ELR (cell line): ENCODE measurements at regions not wholly inside any gene's neighbourhood (a gene's known extent, or its start where the extent isn't known, plus 50 kb on each side); places are given as distances from the start of the nearest gene placed in this dataset.

ENCODE experiments used
- DNase-seq: peaks from one replicate; pipeline ENCODE4 v3.0.0-alpha.2; 2015; ENCODE audit warnings: low read depth

GRCh38 chr16:10314811-10315210 lies 71.0 kb upstream of the ATF7IP2 start:
- peak; percentile 10 for DNase-seq

- DNase-seq, result no peak
Observed at GRCh38 chr16:10317425-10318001, 68.3 kb upstream of the ATF7IP2 start.

DNA sequence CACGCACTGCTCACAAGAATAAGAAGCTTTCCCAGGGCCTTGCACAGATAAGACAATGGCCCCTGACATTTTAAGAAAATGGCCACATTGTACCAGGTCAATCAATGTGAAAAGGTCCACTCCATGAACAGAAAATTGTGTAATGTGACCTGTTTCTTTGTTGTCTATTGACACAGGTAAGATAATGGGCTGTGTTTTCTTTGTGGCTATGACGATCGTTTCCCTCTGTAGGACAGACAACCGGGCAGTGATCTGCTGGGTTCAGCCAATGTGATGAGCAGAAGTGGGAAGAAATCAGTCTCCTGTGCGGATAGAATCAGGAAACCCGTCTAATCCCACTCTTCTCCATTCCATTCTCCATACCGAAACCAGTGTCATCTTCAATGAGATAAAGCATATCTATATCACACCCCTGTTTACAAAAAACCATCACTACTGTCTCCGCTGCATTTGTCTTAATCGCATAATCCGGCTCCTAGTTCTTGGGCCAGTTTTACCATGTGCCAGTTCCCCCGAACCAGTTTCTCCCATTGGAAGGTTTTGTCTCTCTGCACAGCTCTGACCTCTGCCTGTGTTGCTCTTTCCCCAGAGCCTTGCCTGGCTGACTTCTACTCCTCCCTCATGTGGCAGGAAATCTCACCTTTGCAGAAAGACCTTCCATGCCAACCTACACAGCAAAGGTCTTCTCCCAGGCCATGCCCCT lies 66.9 kb upstream of the ATF7IP2 start:
- DNase-seq, result no peak

DNA sequence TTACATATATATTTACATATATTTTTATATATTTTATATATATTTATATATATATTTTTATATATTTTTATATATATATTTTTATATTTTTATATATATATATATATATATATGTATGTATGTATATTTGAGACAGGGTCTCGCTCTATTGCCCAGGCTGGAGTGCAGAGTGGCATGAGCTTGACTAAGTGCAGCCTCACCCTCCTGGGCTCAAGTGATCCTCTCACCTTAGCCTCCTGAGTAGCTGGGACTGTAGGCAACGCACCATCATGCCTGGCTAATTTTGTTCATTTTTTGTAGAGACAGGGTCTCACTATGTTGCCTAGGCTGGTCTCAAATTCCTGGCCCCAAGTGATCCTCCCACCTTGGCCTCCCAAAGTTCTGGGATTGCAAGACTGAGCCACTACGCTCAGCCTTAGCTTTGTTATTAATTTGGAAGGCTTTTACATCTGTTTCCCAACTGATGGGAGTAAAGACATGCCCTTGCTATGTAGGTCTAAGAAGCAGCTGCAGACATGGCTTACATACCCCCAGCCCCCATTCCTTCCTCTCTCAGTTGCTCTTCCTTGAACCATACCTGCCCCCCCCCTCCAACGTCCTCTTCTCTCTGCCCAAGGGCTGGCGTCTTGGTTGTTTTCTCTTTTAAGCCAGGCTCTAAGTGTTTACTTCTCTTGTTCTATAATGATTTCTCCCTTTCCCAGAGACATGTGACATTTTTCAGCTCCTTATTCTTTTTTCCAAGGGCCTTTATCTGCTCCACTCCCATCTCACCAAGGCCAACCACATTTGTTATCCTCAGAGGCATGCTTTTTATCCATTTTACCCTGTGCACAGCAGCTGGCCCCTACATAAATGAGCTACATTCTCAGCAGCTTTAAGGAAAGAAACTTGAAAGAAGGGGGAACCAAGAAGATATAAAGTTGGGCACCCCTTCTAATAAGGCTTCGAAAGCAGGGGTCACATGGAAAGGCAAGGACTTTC lies 64.2 kb upstream of the ATF7IP2 start:
- DNase-seq, result no peak

- no peak for DNase-seq
Observed at GRCh38 chr16:10322723-10323527, 62.9 kb upstream of the ATF7IP2 start.

GRCh38 chr16:10323528-10323869 lies 62.4 kb upstream of the ATF7IP2 start:
- DNase-seq, result no peak

DNA sequence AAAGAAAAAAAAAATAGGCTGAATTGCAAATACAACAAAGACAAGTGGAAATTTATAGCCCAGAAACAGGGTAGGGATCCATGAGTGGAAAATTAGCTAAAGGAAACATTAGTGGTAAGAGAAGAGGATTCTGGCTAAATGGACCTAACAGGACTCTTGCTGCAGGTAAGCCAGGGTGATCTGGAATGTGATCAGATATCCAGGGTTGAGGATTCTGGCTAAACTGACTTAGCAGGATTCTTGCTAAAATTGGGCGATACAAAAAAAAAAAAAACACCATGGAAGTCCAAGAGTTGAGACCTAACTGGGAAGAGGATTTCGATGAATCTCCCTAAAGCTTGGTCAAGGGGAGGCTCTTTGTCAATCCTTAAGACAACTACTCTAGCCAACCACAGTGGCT lies 61.7 kb upstream of the ATF7IP2 start:
- no peak for DNase-seq

DNA sequence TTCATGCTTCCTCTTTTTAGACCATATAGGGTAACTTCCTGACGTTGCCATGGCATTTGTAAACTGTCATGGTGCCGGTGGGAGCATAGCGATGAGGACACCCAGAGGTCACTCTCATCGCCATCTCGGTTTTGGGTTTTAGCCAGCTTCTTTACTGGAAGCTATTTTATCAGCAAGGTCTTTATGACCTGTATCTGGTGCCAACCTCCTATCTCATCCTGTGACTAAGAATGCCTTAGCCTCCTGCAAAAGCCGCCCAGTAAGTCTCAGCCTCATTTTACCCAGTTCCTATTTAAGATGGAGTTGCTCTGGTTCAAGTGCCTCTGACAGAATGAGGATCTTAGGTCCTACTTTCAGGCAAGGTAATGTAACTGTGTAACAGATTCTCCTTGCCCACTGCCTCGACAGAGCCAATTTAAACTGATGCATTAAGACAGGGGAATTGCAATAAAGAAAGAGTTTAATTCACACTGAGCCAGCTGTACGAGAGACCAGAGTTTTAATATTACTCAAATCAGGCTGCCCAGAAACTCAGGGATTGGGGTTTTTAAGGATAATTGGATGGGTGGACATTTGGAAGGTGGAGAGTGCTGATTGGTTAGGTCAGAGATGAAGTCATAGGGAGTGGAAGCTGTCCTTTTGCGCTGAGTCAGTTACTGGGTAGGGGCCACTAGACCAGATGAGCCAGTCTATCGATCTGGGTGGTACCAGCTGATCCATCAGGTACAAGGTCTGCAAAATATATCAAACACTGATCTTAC lies 59.9 kb upstream of the ATF7IP2 start:
- DNase-seq, result no peak

DNA sequence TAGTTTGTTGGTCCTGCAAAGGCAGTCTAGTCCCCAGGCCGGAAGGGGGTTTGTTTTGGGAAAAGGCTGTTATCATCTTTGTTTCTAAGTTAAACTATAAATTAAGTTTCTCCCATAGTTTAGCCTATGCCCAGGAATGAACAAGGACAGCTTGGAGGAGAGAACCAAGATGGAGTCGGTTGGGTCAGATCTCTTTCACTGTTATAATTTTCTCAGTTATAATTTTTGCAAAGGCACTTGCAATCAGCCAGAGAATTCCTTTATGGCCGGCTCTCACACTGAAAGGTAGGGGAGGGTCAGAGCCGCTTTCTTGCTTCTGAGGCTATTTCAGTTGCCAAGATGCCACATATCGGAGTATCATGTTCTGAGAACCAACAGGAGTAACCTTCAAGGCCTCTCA lies 59.2 kb upstream of the ATF7IP2 start:
- no peak for DNase-seq

- peak; percentile 51 for DNase-seq
Observed at GRCh38 chr16:10328291-10328690, 57.6 kb upstream of the ATF7IP2 start.

- DNase-seq, result no peak
Observed at GRCh38 chr16:10332241-10332640, 53.6 kb upstream of the ATF7IP2 start.

GRCh38 chr16:10332775-10333174 lies 53.1 kb upstream of the ATF7IP2 start:
- DNase-seq, result no peak

DNA sequence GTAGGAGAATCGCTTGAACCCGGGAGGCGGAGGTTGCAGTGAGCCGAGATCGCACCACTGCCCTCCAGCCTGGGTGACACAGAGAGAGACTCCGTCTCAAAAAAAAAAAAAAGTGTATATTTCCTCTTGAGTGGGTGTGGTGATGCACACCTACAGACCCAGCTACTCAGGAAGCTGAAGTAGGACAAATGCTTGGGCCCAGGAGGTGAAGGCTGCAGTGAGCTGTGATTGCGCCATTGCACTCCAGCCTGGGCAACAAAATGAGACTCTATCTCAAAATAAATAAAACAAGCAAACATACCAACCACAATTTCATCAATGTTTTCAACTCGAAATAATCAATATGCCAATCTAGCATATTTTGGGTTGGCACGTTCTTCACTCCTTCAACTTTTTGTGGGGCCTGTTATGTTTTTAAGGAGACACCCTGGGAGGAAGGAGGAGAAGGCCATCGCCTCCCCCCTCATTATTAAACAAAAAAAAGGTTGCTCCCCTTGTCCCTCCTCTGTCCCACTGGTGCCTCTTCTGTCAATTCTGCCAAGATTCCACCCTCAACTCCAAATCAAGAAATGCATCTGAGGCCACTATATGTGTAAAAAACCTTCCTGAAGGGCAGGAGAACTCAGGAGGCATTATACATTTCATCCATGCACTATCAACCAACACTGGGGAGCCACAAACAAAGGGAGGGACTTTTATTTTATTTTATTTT lies 52.4 kb upstream of the ATF7IP2 start:
- no peak for DNase-seq

DNA sequence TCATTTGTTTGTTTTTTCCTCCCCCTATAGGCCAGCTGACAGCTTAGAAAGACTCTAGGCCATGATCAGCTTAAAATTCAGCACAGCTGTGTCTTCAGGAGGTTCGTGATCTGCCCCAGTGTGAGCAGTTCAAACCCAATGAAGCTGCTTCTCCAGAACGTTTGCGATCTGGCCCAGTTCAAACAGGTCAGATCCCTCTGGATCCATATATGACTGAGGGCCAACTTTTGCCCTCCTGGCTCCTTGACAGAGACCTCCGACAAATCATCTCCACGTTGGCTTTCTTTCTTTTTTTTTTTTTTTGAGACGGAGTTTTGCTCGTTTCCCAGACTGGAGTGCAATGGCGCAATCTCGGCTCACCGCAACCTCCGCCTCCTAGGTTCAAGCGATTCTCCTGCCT lies 50.2 kb upstream of the ATF7IP2 start:
- no peak for DNase-seq
